Mucosa of descending colon (tissue), 3 donors: ENCODE measurements at regions not wholly inside any gene's neighbourhood (a gene's known extent, or its start where the extent isn't known, plus 50 kb on each side); places are given as distances from the start of the nearest gene placed in this dataset.

Source experiments
- ATAC-seq: fragments of 200-7000 bp; cut with Tn5 transposase; one replicate; pipeline ENCODE4 v1.9.1; 2020; ENCODE audit warnings: mild to moderate bottlenecking, moderate library complexity
- DNase-seq, 3 donors: peaks; one replicate each; pipeline ENCODE4 v3.0.0-alpha.2; 2020
- H3K36me3 ChIP-seq: fragments of 200-600 bp; one replicate; pipeline ENCODE4 v1.8.0; 2021; ENCODE audit warnings: low read depth, mild to moderate bottlenecking
- H3K4me1 ChIP-seq: fragments of 200-600 bp; one replicate; pipeline ENCODE4 v1.8.0; 2021; ENCODE audit warnings: low read depth, mild to moderate bottlenecking
- H3K4me3 ChIP-seq: fragments of 200-600 bp; one replicate; pipeline ENCODE4 v1.8.0; 2021; ENCODE audit warnings: mild to moderate bottlenecking
- H3K9me3 ChIP-seq: fragments of 200-600 bp; one replicate; pipeline ENCODE4 v1.8.0; 2021; ENCODE audit warnings: mild to moderate bottlenecking
- intact Hi-C, 2 donors: fragments of 100-400 bp; cut with DNase I in 1 of 2; cut with micrococcal nuclease in 1 of 2; formaldehyde crosslinking; loops; one replicate each; pipeline versions ENCODE4 v1.11.0 to v1.11.1; 2022; cut with DNase I, micrococcal nuclease
- TF ChIP-seq, protein P1 (sequence below): fragments of 200-600 bp; IDR thresholded peaks from one replicate; pipeline ENCODE4 v1.8.0; 2022; ENCODE audit warnings: antibody characterized with exemption, mild to moderate bottlenecking
- donor health status: DM: no; HTN: no; CAD: no; lungs with moderate emphysema.
- donor health status: DM: no; HTN: no; CAD: no.
- donor health status: DM: no; HTN: yes; CAD: no.

DNA sequence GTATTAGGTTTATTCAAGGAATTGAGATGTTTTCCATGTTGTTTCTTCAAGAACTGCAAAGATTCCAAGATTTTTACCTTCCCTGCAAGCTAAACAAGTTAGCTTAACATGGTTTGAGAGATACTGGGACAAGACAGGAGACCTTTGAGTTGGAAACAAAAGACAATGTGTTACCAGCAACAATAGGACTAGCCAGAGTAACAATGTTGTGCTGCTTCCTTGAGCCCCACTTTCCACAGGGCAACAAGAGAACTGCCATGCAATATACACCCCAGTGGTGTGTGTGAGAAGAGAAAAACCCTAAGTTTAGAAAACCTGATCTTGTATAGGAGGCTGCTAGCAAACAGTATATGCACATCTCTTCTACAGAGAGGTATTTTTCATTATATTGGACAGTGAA lies 264.6 kb downstream of the PCDH20 start:
- Histone ChIP-seq H3K9me3 (no peaks in the 10 kb centered on the region), H3K4me3 (no peak overlapping the region), H3K36me3 (no peaks in the 10 kb centered on the region), H3K4me1 (no peaks in the 10 kb centered on the region)
- TF ChIP-seq, protein P1, sequence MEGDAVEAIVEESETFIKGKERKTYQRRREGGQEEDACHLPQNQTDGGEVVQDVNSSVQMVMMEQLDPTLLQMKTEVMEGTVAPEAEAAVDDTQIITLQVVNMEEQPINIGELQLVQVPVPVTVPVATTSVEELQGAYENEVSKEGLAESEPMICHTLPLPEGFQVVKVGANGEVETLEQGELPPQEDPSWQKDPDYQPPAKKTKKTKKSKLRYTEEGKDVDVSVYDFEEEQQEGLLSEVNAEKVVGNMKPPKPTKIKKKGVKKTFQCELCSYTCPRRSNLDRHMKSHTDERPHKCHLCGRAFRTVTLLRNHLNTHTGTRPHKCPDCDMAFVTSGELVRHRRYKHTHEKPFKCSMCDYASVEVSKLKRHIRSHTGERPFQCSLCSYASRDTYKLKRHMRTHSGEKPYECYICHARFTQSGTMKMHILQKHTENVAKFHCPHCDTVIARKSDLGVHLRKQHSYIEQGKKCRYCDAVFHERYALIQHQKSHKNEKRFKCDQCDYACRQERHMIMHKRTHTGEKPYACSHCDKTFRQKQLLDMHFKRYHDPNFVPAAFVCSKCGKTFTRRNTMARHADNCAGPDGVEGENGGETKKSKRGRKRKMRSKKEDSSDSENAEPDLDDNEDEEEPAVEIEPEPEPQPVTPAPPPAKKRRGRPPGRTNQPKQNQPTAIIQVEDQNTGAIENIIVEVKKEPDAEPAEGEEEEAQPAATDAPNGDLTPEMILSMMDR, result no peak
- no peak for ATAC-seq
- intact Hi-C loops, result no loop called here
- DNase-seq, result no peak

DNA sequence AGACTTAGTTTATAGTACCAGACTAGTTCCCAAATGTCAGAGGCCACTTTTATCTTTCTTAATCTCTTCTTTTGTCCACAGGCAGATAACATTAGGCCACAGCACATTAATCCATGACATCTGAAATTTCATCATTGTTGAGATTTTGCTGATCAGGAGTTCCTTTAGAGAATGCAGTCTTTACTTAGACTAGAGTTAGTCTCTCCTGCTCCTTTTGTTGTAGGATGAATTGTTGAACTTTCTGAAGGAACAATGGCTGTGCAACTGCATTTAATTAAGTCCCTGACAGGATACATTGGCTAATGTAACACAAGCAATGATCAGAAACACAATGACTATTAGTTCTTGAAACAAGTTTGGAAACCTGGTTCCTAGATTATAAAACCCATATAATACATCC lies 266.3 kb downstream of the PCDH20 start:
- TF ChIP-seq, protein P1, result no peak
- Histone ChIP-seq H3K9me3 (peaks cover 4% of the 10 kb centered on the region), H3K4me3 (no peak overlapping the region), H3K4me1 (no peaks in the 10 kb centered on the region), H3K36me3 (no peaks in the 10 kb centered on the region)
- DNase-seq (no peak), ATAC-seq (no peak)
- intact Hi-C loops, result no loop called here

DNA sequence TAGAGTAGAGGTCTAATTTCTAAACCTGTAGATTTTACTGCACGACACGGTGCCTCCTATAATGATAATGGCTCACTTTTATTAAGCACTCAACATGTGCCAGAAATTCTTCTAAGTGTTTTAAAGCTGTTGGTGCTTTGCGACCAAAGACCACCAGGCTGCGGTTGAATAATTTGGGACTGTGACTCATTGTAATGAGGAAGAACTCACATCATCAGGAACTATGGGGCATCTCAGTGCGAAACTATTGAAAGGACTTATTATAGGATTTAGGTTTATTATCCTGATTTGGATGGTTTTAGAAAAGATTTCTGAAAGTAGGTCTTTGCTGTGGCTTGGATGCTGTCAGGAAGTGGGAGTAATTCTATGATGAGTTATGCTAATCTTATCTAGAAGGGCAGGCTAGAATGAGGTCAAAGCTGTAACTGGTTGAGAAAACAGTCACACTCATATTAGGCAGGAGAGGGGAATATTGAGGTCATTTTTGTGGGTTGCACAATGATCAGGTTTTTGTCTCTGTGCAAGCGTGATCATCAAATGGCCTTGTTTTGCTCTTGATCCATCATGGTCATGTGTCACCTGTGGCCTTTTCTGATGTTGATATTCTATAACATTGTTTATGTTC lies 266.8 kb downstream of the PCDH20 start:
- intact Hi-C loops, result no loop called here
- peaks cover 4% of the 10 kb centered on the region for H3K9me3 ChIP-seq
- TF ChIP-seq, protein P1, result no peak
- no peaks in the 10 kb centered on the region for H3K4me1 ChIP-seq
- no peaks in the 10 kb centered on the region for H3K36me3 ChIP-seq
- DNase-seq (no peak), ATAC-seq (no peak)
- H3K4me3 ChIP-seq, result no peak overlapping the region

DNA sequence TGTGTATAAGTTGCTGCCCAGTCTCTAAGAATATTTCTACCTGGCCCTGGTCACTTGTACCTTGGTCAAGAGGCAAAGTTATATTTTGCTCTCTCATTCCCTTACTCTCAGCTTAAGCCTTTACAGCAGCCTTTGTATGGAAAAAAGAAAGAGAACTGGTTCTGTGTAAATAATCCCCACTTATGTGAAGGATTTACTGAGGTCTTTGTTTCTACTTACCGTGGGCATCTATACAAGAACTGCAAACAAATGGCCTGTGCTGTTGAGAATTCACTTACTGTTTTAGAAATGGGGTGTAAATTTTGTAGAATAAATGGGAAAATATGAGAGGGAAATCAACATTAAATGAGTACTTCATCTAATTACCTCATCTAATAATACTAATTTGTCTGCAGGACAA lies 267.4 kb downstream of the PCDH20 start:
- DNase-seq (no peak), ATAC-seq (no peak)
- Histone ChIP-seq H3K4me1 (no peaks in the 10 kb centered on the region), H3K36me3 (no peaks in the 10 kb centered on the region), H3K9me3 (peaks cover 4% of the 10 kb centered on the region), H3K4me3 (no peak overlapping the region)
- intact Hi-C loops, result no loop called here
- TF ChIP-seq, protein P1, result no peak

DNA sequence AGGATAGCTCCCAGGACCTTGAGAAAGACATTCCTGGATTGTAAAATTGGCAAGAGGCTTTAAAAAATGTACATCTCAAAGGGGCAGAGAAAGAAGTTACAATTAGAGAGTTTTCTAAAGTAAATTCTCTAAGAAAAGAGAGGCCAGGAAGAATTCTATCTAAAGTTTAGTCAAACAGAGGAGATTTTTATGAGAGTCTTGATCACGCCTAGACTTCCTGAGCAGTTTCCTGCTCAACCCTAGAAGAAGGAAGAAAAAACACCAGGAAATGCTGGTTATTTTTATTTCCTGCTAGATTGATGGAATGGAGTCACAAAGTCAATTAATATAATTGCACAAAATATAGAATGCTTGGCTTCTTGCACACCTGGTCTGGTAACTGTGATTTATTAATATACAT lies 269.1 kb downstream of the PCDH20 start:
- intact Hi-C loops, result no loop called here
- Histone ChIP-seq H3K4me3 (no peak overlapping the region), H3K9me3 (peaks cover 4% of the 10 kb centered on the region), H3K4me1 (no peaks in the 10 kb centered on the region), H3K36me3 (no peaks in the 10 kb centered on the region)
- TF ChIP-seq, protein P1, result no peak
- ATAC-seq (no peak), DNase-seq (no peak)

DNA sequence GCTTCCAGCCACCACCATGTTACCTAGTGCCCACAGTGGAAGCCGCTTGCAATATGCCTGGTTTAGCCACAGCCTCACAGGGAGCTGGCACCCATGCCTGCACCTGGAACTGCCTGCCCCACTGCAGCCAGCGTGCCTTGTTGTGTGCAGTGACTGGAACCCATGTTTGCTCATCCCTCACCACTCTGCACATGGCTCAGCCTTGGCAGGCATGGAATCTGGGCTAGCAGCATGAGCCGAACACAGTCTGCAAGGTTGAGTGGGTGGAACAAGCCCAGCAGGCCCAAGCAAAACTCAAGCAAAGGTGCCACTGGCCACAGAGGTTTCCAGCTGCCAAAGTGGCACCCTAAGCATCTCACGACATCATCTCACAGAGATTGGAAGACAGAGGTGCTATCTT lies 269.5 kb downstream of the PCDH20 start:
- Histone ChIP-seq H3K4me1 (no peaks in the 10 kb centered on the region), H3K9me3 (peaks cover 4% of the 10 kb centered on the region), H3K4me3 (no peak overlapping the region), H3K36me3 (no peaks in the 10 kb centered on the region)
- TF ChIP-seq, protein P1, result no peak
- DNase-seq (no peak), ATAC-seq (no peak)
- intact Hi-C loops, result no loop called here
